KMS-11 (cell line): ENCODE measurements at regions not wholly inside any gene's neighbourhood (a gene's known extent, or its start where the extent isn't known, plus 50 kb on each side); places are given as distances from the start of the nearest gene placed in this dataset.

ENCODE experiments used
- H2AFZ ChIP-seq: fragments of 200-600 bp; sonication (generic); 2 replicates; pipeline ENCODE4 v1.6.1; 2016; ENCODE audit warnings: antibody characterized with exemption, mixed run types, low read depth
- H3K27ac ChIP-seq: fragments of 200-600 bp; sonication (generic); 2 replicates; pipeline ENCODE4 v1.6.1; 2016; ENCODE audit warnings: mild to moderate bottlenecking, mixed run types
- H3K27me3 ChIP-seq: fragments of 200-600 bp; sonication (generic); 2 replicates; pipeline ENCODE4 v1.6.1; 2017; ENCODE audit warnings: mild to moderate bottlenecking, low read depth, mixed run types, moderate library complexity; ENCODE audit not compliant: insufficient read depth
- H3K36me3 ChIP-seq: fragments of 200-600 bp; sonication (generic); 2 replicates; pipeline ENCODE4 v1.6.1; 2017; ENCODE audit warnings: mild to moderate bottlenecking, mixed run types; ENCODE audit not compliant: insufficient read depth
- H3K4me1 ChIP-seq: fragments of 200-600 bp; sonication (generic); 2 replicates; pipeline ENCODE4 v1.6.1; 2016; ENCODE audit warnings: mild to moderate bottlenecking, low read depth, mixed run types; ENCODE audit not compliant: poor library complexity, severe bottlenecking
- H3K4me2 ChIP-seq: fragments of 200-600 bp; sonication (generic); 2 replicates; pipeline ENCODE4 v1.7.0; 2016; ENCODE audit warnings: mild to moderate bottlenecking, mixed run types
- H3K4me3 ChIP-seq: fragments of 200-600 bp; sonication (generic); IDR thresholded peaks from 2 replicates; pipeline ENCODE4 v1.6.1; 2017; ENCODE audit warnings: low read depth, low read length, mixed read lengths; ENCODE audit not compliant: insufficient read depth
- H3K79me2 ChIP-seq: fragments of 200-600 bp; sonication (generic); 2 replicates; pipeline ENCODE4 v1.6.1; 2016; ENCODE audit warnings: low read depth, mixed run types; ENCODE audit not compliant: insufficient read depth
- H3K9ac ChIP-seq: fragments of 200-600 bp; sonication (generic); 2 replicates; pipeline ENCODE4 v1.6.1; 2016; ENCODE audit warnings: mild to moderate bottlenecking, mixed run types
- H4K20me1 ChIP-seq: fragments of 200-600 bp; sonication (generic); 2 replicates; pipeline ENCODE4 v1.6.1; 2016; ENCODE audit warnings: mild to moderate bottlenecking, mixed run types; ENCODE audit not compliant: insufficient read depth
- CTCF ChIP-seq: fragments of 200-600 bp; sonication (generic); conservative IDR thresholded peaks from 2 replicates; pipeline ENCODE4 v1.6.1; 2017; ENCODE audit warnings: low read depth, mild to moderate bottlenecking, antibody characterized with exemption, low read length, moderate library complexity, mixed read lengths

GRCh38 chr10:21087476-21087875 lies 190.4 kb upstream of the NEBL start:
- H3K27ac ChIP-seq, result no peak overlapping the region
- no peak for TF ChIP-seq CTCF
- no peak overlapping the region for H3K9ac ChIP-seq
- H3K79me2 ChIP-seq, result no peaks in the 10 kb centered on the region
- no peak overlapping the region for H2AFZ ChIP-seq
- no peak overlapping the region for H3K4me3 ChIP-seq
- H3K4me2 ChIP-seq, result no peak overlapping the region
- no peaks in the 10 kb centered on the region for H3K4me1 ChIP-seq
- no peaks in the 10 kb centered on the region for H4K20me1 ChIP-seq
- no peaks in the 10 kb centered on the region for H3K27me3 ChIP-seq
- no peaks in the 10 kb centered on the region for H3K36me3 ChIP-seq

GRCh38 chr10:21084700-21085099 lies 187.6 kb upstream of the NEBL start:
- Histone ChIP-seq H3K79me2 (no peaks in the 10 kb centered on the region), H3K4me1 (no peaks in the 10 kb centered on the region), H3K27ac (no peak overlapping the region), H4K20me1 (no peaks in the 10 kb centered on the region), H3K36me3 (no peaks in the 10 kb centered on the region), H3K27me3 (no peaks in the 10 kb centered on the region), H2AFZ (no peak overlapping the region), H3K4me3 (no peak overlapping the region), H3K9ac (no peak overlapping the region), H3K4me2 (no peak overlapping the region)
- TF ChIP-seq CTCF, result no peak

GRCh38 chr10:21083861-21084260 lies 186.8 kb upstream of the NEBL start:
- H3K79me2 ChIP-seq, result no peaks in the 10 kb centered on the region
- H3K4me3 ChIP-seq, result no peak overlapping the region
- H2AFZ ChIP-seq, result no peak overlapping the region
- H3K4me2 ChIP-seq, result no peak overlapping the region
- H3K27me3 ChIP-seq, result no peaks in the 10 kb centered on the region
- H3K27ac ChIP-seq, result no peak overlapping the region
- H4K20me1 ChIP-seq, result no peaks in the 10 kb centered on the region
- H3K36me3 ChIP-seq, result no peaks in the 10 kb centered on the region
- no peak for TF ChIP-seq CTCF
- H3K4me1 ChIP-seq, result no peaks in the 10 kb centered on the region
- no peak overlapping the region for H3K9ac ChIP-seq

GRCh38 chr10:21082206-21082605 lies 185.1 kb upstream of the NEBL start:
- H3K4me3 ChIP-seq, result no peak overlapping the region
- H3K79me2 ChIP-seq, result no peaks in the 10 kb centered on the region
- H2AFZ ChIP-seq, result no peak overlapping the region
- no peak overlapping the region for H3K4me2 ChIP-seq
- H3K4me1 ChIP-seq, result no peaks in the 10 kb centered on the region
- H4K20me1 ChIP-seq, result no peaks in the 10 kb centered on the region
- H3K36me3 ChIP-seq, result no peaks in the 10 kb centered on the region
- H3K27me3 ChIP-seq, result no peaks in the 10 kb centered on the region
- no peak overlapping the region for H3K9ac ChIP-seq
- no peak overlapping the region for H3K27ac ChIP-seq
- no peak for TF ChIP-seq CTCF

GRCh38 chr10:21080261-21080660 lies 183.2 kb upstream of the NEBL start:
- H3K4me2 ChIP-seq, result no peak overlapping the region
- H3K27ac ChIP-seq, result no peak overlapping the region
- H3K9ac ChIP-seq, result no peak overlapping the region

More at GRCh38 chr10:21080261-21080660, 183.2 kb upstream of the NEBL start:
- no peaks in the 10 kb centered on the region for H3K79me2 ChIP-seq
- H3K27me3 ChIP-seq, result no peaks in the 10 kb centered on the region
- no peak overlapping the region for H2AFZ ChIP-seq
- no peaks in the 10 kb centered on the region for H4K20me1 ChIP-seq
- no peak for TF ChIP-seq CTCF
- no peaks in the 10 kb centered on the region for H3K4me1 ChIP-seq
- no peaks in the 10 kb centered on the region for H3K36me3 ChIP-seq
- no peak overlapping the region for H3K4me3 ChIP-seq
